ENCODE measurements at regions not wholly inside any gene's neighbourhood (a gene's known extent, or its start where the extent isn't known, plus 50 kb on each side); places are given as distances from the start of the nearest gene placed in this dataset.
"Not testable (repeated sequence)": the region's sequence is repeated elsewhere in the genome, so short reads cannot be mapped to it uniquely, and the experiment has no call there.

- TF ChIP-seq CTCF (IDR thresholded peaks at IDR 0.05; ENCODE audit: low read depth, low read length, missing control alignments): no peak
- DNase-seq (ENCODE audit: low read depth): no peak
- H3K4me3 ChIP-seq (ENCODE audit: low read depth, low read length): no peak overlapping the region
These were observed 677.1 kb downstream of the ZEB2 start for GRCh38 chr2:143842836-143843235.

- no peak for TF ChIP-seq CTCF (IDR thresholded peaks at IDR 0.05; ENCODE audit: low read depth, low read length, missing control alignments)
- no peak for DNase-seq (ENCODE audit: low read depth)
- no peak overlapping the region for H3K4me3 ChIP-seq (ENCODE audit: low read depth, low read length)
These were observed 678.0 kb downstream of the ZEB2 start for GRCh38 chr2:143841935-143842334.

GRCh38 chr2:143840601-143841000 is 679.3 kb downstream of the ZEB2 start:
- DNase-seq (ENCODE audit: low read depth): no peak
- TF ChIP-seq CTCF (IDR thresholded peaks at IDR 0.05; ENCODE audit: low read depth, low read length, missing control alignments): no peak
- no peak overlapping the region for H3K4me3 ChIP-seq (ENCODE audit: low read depth, low read length)

- no peak for DNase-seq (ENCODE audit: low read depth)
- no peak for TF ChIP-seq CTCF (IDR thresholded peaks at IDR 0.05; ENCODE audit: low read depth, low read length, missing control alignments)
- H3K4me3 ChIP-seq (ENCODE audit: low read depth, low read length): no peak overlapping the region
These were observed 679.7 kb downstream of the ZEB2 start for GRCh38 chr2:143840194-143840593.

GRCh38 chr2:143839456-143839855 is 680.5 kb downstream of the ZEB2 start:
- no peak overlapping the region for H3K4me3 ChIP-seq (ENCODE audit: low read depth, low read length)
- no peak for TF ChIP-seq CTCF (IDR thresholded peaks at IDR 0.05; ENCODE audit: low read depth, low read length, missing control alignments)
- no peak for DNase-seq (ENCODE audit: low read depth)

GRCh38 chr2:143837055-143837454 is 682.9 kb downstream of the ZEB2 start:
- not testable (repeated sequence) for DNase-seq (ENCODE audit: low read depth); H3K4me3 ChIP-seq (ENCODE audit: low read depth, low read length)

GRCh38 chr2:143835481-143835880 is 684.4 kb downstream of the ZEB2 start:
- TF ChIP-seq CTCF (IDR thresholded peaks at IDR 0.05; ENCODE audit: low read depth, low read length, missing control alignments): no peak
- DNase-seq (ENCODE audit: low read depth): no peak
- H3K4me3 ChIP-seq (ENCODE audit: low read depth, low read length): no peak overlapping the region

Measured in GM12864 (cell line).